ES-I3 (cell line): ENCODE measurements at regions not wholly inside any gene's neighbourhood (a gene's known extent, or its start where the extent isn't known, plus 50 kb on each side); places are given as distances from the start of the nearest gene placed in this dataset.
A peak's percentile ranks its signal among the peaks of the same experiment; 100 is the strongest.

Experiments
- H3K36me3 ChIP-seq: 2 replicates; pipeline ENCODE4 v1.6.1; 2013; ENCODE audit warnings: mild to moderate bottlenecking, low read length, control low read depth, moderate library complexity; ENCODE audit not compliant: insufficient read depth
- H3K4me1 ChIP-seq: 2 replicates; pipeline ENCODE4 v1.6.1; 2013; ENCODE audit warnings: mild to moderate bottlenecking, control low read depth, low read length; ENCODE audit not compliant: insufficient read depth
- H3K9ac ChIP-seq: 2 replicates; pipeline ENCODE4 v1.6.1; 2013; ENCODE audit warnings: low read depth, mild to moderate bottlenecking, low read length, moderate library complexity
- H3K9me3 ChIP-seq: 2 replicates; pipeline ENCODE4 v1.6.1; 2013; ENCODE audit warnings: mild to moderate bottlenecking, low read length, moderate library complexity; ENCODE audit not compliant: control insufficient read depth, insufficient read depth

DNA sequence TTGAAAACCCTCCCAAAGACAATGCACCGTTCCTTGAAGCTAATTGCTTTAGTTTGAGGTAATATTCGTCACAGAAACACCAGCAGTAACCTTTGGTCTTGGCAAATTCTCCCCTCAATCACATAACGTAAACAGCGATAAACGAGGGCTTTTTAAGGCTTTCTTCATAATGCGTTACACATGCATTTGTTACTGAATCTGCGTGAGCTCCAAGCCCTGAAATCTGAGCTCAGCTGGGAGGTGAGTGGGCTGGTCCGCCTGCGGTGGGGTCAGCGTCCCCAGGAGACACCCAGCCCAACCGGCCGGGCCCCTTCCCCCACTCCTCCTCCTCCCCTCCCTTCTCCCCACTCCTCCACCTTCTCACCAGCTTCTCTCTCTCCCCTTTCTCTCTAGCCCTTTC is 91.1 kb downstream of the BARX1 start:
- no peak overlapping the region for H3K9ac ChIP-seq
- H3K4me1 ChIP-seq: peaks cover 5% of the 10 kb centered on the region
- H3K36me3 ChIP-seq: no peaks in the 10 kb centered on the region
- H3K9me3 ChIP-seq: no peaks in the 10 kb centered on the region

DNA sequence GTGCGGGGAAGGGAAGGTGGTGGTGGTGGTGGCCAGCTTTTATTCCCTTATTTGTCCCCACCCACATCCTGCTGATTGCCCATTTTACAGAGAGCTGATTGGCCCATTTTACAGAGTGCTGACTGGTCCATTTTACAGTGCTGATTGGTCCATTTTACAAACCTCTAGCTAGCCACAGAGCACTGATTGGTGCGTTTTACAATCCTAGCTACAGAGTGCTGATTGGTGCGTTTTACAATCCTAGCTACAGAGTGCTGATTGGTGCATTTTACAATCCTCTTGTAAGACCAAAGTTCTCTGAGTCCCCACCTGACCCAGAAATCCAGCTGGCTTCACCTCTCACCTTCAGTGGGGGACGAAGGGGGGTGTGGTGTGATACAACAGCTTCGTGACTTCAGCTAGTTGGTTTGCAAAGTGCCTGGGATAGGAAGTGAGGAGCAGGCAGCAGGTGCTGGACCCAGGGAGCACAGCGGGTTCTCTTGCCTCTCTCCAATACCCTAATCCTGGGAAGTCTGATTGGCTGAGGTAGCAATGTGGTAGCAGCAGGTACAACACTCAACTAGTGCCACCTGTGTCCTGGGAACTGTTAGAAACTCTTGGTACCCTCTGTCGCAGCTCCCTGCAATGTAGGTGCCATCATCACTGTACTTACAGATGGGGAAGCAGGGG is 92.1 kb downstream of the BARX1 start:
- no peaks in the 10 kb centered on the region for H3K36me3 ChIP-seq
- no peaks in the 10 kb centered on the region for H3K9me3 ChIP-seq
- H3K9ac ChIP-seq: no peak overlapping the region
- peaks cover 3% of the 10 kb centered on the region; the same call in 1 of the 2 replicates for H3K4me1 ChIP-seq

DNA sequence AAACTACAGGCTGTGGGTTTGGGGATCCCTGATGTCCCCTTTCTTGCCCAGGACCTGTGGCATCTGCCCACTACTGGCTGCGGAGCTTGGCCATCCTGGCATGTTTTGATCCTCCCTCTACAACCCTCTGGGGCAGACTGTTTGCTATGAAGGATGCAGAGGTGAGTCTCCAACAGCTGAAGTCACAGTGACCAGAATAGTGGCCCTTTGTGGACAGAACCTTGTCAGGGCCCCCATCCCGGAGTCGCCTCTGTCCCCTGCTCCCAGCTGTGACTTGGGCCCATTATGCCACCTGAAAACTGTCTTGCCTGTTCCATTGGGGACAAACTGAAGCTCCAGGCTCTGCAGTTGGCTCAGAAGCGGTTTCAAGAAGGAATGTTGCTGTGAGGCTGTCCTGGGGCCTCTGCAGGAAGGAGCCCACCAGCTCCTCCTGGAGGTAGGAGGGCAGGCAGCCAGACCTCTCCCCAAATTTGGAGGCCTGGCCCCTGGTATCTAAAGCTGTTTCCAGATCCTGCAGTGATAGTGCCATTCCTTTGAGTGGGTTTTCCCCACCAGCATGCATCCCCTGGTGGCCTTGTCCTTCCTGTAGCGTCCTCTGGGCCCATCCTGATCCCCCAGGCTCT is 93.3 kb downstream of the BARX1 start:
- H3K36me3 ChIP-seq: no peaks in the 10 kb centered on the region

DNA sequence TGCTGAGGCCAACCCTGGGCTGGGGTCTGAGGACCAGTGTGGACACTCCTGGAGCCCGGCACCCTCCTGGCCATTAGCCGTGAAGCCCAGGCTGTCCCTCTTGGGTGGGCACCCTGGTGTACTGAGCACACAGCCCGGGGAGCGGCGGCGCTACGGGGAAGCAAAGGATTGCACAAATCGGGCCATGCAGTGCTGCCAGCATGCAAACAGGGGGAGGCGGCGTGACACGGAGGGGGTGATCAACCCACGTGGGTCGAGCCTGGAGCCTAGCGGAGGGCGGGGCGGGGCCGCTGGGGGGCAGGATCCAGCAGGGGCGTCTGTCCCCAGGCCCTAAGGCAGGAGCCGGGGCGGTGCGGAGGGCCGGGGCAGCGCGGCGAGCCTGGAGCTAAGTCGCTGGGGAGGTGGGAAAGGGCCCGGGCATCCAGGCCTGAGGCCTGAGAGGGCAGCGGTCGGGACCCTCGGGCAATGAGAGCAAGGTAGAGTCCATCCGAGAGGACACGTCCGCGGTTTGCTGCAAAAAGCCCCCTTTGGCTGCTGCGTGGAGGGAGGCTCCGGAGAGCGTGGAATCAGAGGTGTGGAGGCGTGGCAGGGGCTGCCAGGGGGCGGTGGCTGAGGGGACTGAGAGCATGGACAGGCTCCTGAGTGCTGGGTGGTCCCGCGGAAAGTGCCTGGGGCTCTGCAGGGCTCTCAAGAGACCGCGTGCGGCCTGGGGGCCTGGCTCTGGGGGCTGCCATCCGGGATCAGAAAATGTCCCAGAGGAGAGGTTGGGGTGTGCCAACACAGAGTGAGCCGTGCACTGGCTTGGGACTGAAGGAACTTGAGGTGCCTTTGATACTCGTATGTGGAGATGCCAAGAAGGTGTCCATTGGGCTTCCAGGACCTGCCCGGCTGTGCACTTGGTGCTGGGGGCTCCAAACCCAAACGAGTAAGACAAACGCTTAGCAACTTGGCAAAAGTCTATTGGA is 94.2 kb downstream of the BARX1 start:
- no peaks in the 10 kb centered on the region for H3K9me3 ChIP-seq
- peaks cover 3% of the 10 kb centered on the region; the same call in 1 of the 2 replicates for H3K4me1 ChIP-seq
- no peaks in the 10 kb centered on the region for H3K36me3 ChIP-seq
- peak overlapping the region; percentile 22; the same call in 1 of the 2 replicates for H3K9ac ChIP-seq

More for the DNA sequence above, 93.3 kb downstream of the BARX1 start:
- Histone ChIP-seq H3K9me3 (no peaks in the 10 kb centered on the region), H3K4me1 (peaks cover 3% of the 10 kb centered on the region; the same call in 1 of the 2 replicates), H3K9ac (no peak overlapping the region)

DNA sequence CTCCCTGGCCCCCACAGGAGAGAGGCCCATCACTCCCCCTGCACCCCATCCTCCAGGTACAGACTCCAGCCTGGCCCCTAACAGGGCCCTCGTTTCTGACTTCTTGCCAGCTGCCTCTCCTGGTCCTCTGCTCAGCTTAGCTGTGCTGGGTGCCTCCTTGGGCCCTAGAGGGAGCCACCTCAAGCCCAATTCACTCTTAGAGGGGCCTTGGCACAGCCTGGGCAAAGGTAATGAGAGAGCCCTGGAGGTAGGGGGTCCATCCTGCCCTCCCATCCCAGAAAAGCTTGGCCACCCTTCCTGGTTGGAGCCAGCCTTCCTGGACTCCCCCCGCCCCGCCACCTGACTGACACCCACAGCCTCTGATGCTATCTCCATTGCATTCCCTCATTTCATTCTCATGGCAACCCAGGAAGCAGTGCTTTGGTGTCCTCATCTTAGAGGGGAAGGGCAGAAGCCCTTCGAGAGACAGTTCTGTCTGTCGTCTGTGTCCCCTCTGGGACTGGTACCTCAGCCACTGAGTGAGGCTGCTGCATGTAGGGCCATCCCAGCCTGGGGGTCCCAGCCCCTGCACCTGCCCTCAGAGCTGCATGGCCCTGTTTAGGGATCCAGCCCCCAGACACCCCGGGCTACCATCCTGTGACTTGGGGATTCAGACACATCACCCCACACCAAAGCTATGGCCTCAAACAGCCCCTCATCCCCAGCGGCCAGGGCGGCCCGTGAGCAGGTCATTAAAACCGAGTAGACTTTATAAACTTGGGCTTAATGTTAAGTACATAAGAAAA is 95.5 kb downstream of the BARX1 start:
- no peak overlapping the region for H3K9ac ChIP-seq
- H3K9me3 ChIP-seq: no peaks in the 10 kb centered on the region
- H3K36me3 ChIP-seq: no peaks in the 10 kb centered on the region
- H3K4me1 ChIP-seq: peaks cover 3% of the 10 kb centered on the region; the same call in 1 of the 2 replicates

DNA sequence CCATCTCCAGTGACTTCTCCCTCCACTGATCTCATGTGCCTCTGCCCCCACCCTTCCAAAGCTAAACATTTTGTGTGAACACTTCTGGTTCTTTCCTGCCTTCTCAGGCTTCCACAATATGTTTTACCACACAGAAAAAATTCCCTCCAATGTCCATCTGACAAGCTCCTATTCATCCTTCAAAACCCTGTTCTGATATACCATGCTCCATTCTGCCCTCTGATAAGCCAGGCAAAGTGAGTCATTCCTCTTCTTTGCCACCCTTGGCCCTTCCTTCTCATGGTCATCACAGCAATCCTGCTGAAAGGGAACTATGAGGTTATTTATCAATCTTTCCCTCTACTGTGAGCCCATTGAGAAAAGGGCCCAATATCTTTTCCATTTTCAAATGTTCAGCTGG is 97.6 kb downstream of the BARX1 start:
- H3K36me3 ChIP-seq: no peaks in the 10 kb centered on the region
- no peak overlapping the region for H3K9ac ChIP-seq
- H3K9me3 ChIP-seq: no peaks in the 10 kb centered on the region
- peaks cover 3% of the 10 kb centered on the region; the same call in 1 of the 2 replicates for H3K4me1 ChIP-seq

DNA sequence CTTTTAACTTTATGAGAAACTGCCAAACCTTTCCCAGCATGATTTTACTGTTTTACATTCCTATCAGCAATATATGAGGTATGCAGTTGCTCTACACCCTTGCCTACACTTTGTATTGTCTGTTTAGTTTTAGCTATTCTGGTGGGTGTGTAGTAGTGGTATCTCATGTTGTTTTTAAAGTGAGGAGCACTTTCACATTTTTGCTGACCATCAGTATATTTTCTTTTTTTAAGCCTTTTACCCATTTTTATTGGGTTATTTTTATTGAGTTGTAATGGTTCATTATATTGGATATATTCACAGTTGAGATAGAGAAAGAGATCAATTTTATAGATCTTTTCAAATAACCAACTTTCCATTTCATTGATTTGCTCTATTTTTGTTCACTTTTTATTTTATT is 102.4 kb downstream of the BARX1 start:
- Histone ChIP-seq H3K36me3 (no peaks in the 10 kb centered on the region), H3K9ac (no peak overlapping the region)

DNA sequence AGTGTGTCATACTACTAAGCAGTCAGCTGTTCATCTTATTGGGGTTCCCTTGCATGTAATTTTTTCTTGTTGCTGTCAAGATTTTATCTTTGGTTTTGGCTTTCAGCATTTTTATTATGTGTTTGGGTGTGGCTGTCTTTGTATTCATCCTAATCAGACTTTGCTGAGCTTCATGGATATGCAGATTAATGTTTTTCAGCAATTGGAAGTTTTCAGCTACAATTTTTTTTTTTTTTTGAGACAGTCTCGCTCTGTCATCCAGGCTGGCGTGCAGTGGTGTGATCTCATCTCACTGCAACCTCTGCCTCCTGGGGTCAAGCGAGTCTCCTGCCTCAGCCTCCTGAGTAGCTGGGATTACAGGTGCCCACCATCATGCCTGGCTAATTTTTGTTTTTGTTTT is 108.8 kb downstream of the BARX1 start:
- Histone ChIP-seq H3K9ac (no peak overlapping the region), H3K9me3 (no peaks in the 10 kb centered on the region), H3K36me3 (no peaks in the 10 kb centered on the region), H3K4me1 (no peaks in the 10 kb centered on the region)

More for the DNA sequence above, 102.4 kb downstream of the BARX1 start:
- Histone ChIP-seq H3K9me3 (no peaks in the 10 kb centered on the region), H3K4me1 (no peaks in the 10 kb centered on the region)

DNA sequence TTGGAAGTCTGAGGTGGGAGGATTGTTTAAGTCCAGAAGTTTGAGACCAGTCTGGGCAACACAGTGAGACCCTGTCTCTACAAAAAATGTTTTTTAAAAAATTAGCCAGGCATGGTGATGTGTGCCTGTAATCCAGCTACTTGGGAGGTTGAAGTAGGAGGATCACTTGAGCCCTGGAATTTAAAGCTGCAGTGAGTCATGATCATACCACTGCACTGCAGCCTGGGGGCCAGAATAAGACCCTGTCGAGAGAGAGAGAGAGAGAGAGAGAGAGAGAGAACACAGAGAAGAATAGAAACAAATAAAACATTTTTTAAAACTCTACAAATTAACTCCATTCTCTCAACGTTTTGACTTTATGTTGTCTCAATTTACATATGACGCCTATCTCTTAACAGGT is 111.8 kb downstream of the BARX1 start:
- no peaks in the 10 kb centered on the region for H3K9me3 ChIP-seq
- no peaks in the 10 kb centered on the region for H3K4me1 ChIP-seq
- H3K36me3 ChIP-seq: no peaks in the 10 kb centered on the region
- H3K9ac ChIP-seq: no peak overlapping the region

DNA sequence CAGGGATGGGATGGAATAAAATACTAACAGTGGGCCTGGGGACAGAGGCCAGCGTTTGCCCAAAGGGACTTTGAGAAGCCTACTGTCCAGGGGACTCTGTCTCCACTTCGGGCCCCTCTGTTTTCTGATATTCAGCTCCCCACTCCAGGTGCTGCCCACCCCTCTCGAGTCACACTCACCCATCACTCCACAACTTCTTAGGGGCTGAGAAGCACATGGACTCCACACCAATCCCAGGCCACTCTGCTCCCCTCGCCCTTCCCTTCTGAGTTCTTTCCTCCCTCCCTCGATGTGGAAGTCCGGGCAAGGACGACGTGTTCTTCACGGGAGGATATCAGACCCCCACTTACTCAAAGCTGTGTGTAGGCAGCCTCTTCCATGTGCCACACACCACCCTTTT is 124.5 kb downstream of the BARX1 start:
- no peaks in the 10 kb centered on the region; the same call in 1 of the 2 replicates for H3K9me3 ChIP-seq
- H3K4me1 ChIP-seq: no peaks in the 10 kb centered on the region
- H3K36me3 ChIP-seq: no peaks in the 10 kb centered on the region
- H3K9ac ChIP-seq: no peak overlapping the region

DNA sequence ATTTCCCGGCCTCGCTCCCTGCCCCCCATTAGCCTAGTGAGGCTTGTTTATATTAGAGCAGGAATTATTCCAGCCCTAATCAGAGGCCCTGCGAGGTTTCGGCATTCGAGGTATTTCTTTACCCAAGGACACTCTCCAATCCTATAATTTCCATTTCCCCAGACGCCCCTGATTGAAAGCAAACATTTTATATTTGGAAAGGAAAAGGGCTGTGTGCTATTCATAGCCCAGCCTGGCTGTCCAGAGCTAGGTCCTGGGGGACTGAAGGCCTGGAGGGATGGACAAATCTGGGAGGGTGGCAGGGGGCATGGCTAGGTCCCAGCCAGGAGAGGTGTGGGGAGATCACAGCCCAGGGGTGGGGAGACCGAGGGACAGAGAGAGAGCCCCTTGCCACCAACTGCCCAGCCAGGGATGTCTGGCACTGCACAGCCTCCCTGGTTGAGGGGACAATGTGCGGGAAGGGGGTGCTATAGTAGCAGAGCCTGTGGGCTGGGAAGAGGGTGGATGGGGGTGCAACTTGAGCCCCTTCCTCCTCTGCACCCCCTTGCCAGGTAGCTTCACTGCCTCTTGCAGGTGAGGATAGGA is 125.1 kb downstream of the BARX1 start:
- no peak overlapping the region for H3K9ac ChIP-seq
- no peaks in the 10 kb centered on the region for H3K4me1 ChIP-seq

DNA sequence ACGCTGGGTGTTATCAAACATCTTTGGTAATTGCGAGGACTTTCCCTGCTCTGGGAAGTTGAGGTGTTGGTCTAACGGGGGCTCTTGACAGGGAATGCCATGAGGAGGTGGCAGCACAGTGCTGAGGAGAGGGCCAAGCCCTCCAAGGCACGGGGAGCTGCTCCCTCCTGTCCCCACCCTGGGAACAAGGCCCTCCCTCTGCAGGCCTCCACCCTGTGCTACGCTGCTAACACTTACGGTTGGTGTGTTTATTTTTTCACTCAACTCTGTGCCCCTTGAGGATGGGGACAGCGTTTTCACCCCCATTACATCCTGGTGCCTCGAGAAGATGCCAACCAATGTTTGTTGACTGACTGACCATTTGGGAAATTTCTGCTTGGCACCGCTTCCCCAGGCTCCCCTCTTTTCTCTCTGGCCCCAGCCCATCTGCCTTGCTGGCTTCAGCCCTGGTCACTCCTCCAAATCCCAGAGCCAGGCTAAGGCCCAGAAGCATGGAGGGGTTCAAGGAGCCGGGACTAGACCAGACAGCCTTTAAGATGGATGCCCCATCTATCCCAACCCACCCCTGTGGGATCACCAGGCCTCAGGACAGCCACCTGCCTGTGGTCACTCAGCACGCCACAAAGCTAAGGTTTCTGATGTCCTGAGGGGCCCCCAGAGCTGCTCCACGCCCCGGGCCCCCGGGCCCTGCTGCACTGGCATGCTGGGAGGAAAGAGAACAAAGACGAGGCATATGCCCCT is 125.7 kb downstream of the BARX1 start:
- H3K36me3 ChIP-seq: no peaks in the 10 kb centered on the region
- no peaks in the 10 kb centered on the region; the same call in 1 of the 2 replicates for H3K9me3 ChIP-seq
- H3K9ac ChIP-seq: no peak overlapping the region
- H3K4me1 ChIP-seq: no peaks in the 10 kb centered on the region

More for the DNA sequence above, 125.1 kb downstream of the BARX1 start:
- H3K9me3 ChIP-seq: no peaks in the 10 kb centered on the region; the same call in 1 of the 2 replicates
- H3K36me3 ChIP-seq: no peaks in the 10 kb centered on the region
